Astrocyte of the cerebellum (primary cell): ENCODE measurements at regions not wholly inside any gene's neighbourhood (a gene's known extent, or its start where the extent isn't known, plus 50 kb on each side); places are given as distances from the start of the nearest gene placed in this dataset.
A peak's percentile ranks its signal among the peaks of the same experiment; 100 is the strongest.

Source experiments
- DNase-seq: peaks from one replicate; pipeline ENCODE4 v3.0.0-alpha.2; 2011; ENCODE audit warnings: low read depth
- H3K4me3 ChIP-seq: 2 replicates; pipeline ENCODE4 v1.5.1; 2011; ENCODE audit warnings: mild to moderate bottlenecking, low read depth, low read length, moderate library complexity
- CTCF ChIP-seq: IDR thresholded peaks from 2 replicates; pipeline ENCODE4 v1.5.1; 2012; ENCODE audit warnings: low read length, low read depth, moderate library complexity, mild to moderate bottlenecking; ENCODE audit errors: missing control alignments
- in situ Hi-C: cut with HindIII; loops from 2 replicates; pipeline ENCODE4 v1.10.0; 2017; ENCODE audit warnings: low sequenced_read_pairs

- no peak for TF ChIP-seq CTCF
- in situ Hi-C loops: no loop called here
- no peak for DNase-seq
- no peak overlapping the region for H3K4me3 ChIP-seq
Measured at GRCh38 chr15:47492195-47492594, 225.1 kb upstream of the SEMA6D start.

GRCh38 chr15:47493357-47494247 is 223.7 kb upstream of the SEMA6D start:
- no peak for DNase-seq
- no peak for TF ChIP-seq CTCF
- in situ Hi-C loops: no loop called here

GRCh38 chr15:47496343-47497185 is 220.7 kb upstream of the SEMA6D start:
- no peak overlapping the region for H3K4me3 ChIP-seq
- DNase-seq: no peak
- peak; percentile 18 for TF ChIP-seq CTCF
- in situ Hi-C loops: no loop called here

More at GRCh38 chr15:47493357-47494247, 223.7 kb upstream of the SEMA6D start:
- H3K4me3 ChIP-seq: no peak overlapping the region

- TF ChIP-seq CTCF: no peak
Measured at GRCh38 chr15:47500842-47501241, 216.5 kb upstream of the SEMA6D start.

GRCh38 chr15:47502041-47502440 is 215.3 kb upstream of the SEMA6D start:
- H3K4me3 ChIP-seq: no peak overlapping the region
- DNase-seq: no peak
- TF ChIP-seq CTCF: no peak
- in situ Hi-C loops: no loop called here

More at GRCh38 chr15:47500842-47501241, 216.5 kb upstream of the SEMA6D start:
- in situ Hi-C loops: no loop called here
- no peak overlapping the region for H3K4me3 ChIP-seq
- DNase-seq: no peak

- no peak for TF ChIP-seq CTCF
- in situ Hi-C loops: no loop called here
- no peak overlapping the region for H3K4me3 ChIP-seq
- no peak for DNase-seq
Measured at GRCh38 chr15:47503876-47504275, 213.4 kb upstream of the SEMA6D start.
